Thyroid gland (tissue), 4 donors: ENCODE measurements at regions not wholly inside any gene's neighbourhood (a gene's known extent, or its start where the extent isn't known, plus 50 kb on each side); places are given as distances from the start of the nearest gene placed in this dataset.

Source experiments
- DNase-seq, 2 donors: peaks; one replicate each; pipeline ENCODE4 v3.0.0-alpha.2; 2019
- H3K27ac ChIP-seq, 3 donors: fragments of 200-600 bp; sonication (generic); 1 replicate in 2 of 3; 2 replicates in 1 of 3; pipeline ENCODE4 v1.5.1; 2016 to 2019; ENCODE audit warnings: mild to moderate bottlenecking in 1 of 3, moderate library complexity in 1 of 3
- H3K27me3 ChIP-seq: fragments of 200-600 bp; sonication (generic); one replicate; pipeline ENCODE4 v1.5.1; 2019
- H3K36me3 ChIP-seq, 2 donors: fragments of 200-600 bp; sonication (generic); one replicate each; pipeline ENCODE4 v1.5.1; 2016 to 2019
- H3K4me1 ChIP-seq, 2 donors: fragments of 200-600 bp; sonication (generic); one replicate each; pipeline ENCODE4 v1.5.1; 2017 to 2019
- H3K4me3 ChIP-seq, 3 donors: fragments of 200-600 bp; sonication (generic); replicated peaks in 1 of 3; 1 replicate in 2 of 3; 2 replicates in 1 of 3; pipeline ENCODE4 v1.5.1; 2016; ENCODE audit warnings: mild to moderate bottlenecking in 1 of 3
- H3K9me3 ChIP-seq: fragments of 200-600 bp; sonication (generic); one replicate; pipeline ENCODE4 v1.5.1; 2017
- CTCF ChIP-seq, 6 experiments: fragments of 200-600 bp in 3 of 6; fragments of 450-650 bp in 3 of 6; sonication (generic) in 3 of 6; IDR thresholded peaks; one replicate each; pipeline ENCODE4 v1.5.1; 2016 to 2019; ENCODE audit warnings: antibody characterized with exemption in 6 of 6, mild to moderate bottlenecking in 2 of 6, inconsistent platforms in 1 of 6, moderate library complexity in 1 of 6
- POLR2A ChIP-seq, 2 donors: fragments of 450-650 bp; IDR thresholded peaks; one replicate each; pipeline ENCODE4 v1.6.1; 2017; ENCODE audit warnings: antibody characterized with exemption in 2 of 2, mild to moderate bottlenecking in 2 of 2, moderate library complexity in 1 of 2
- WGBS, 2 donors: methylation state at CpG; one replicate each; pipeline ENCODE4 v1.1.5; 2017; 5-methylcytosine and 5-hydroxymethylcytosine counted together
- intact Hi-C: fragments of 100-400 bp; cut with DNase I; formaldehyde crosslinking; loops from one replicate; pipeline ENCODE4 v1.15.1; 2023

GRCh38 chr6:68160348-68160747 lies 474.7 kb upstream of the ADGRB3 start:
- intact Hi-C loops, result no loop called here
- no peak overlapping the region for H3K27ac ChIP-seq
- H3K4me1 ChIP-seq, result no peaks in the 10 kb centered on the region
- DNase-seq, result no peak
- H3K27me3 ChIP-seq, result no peaks in the 10 kb centered on the region
- TF ChIP-seq CTCF (IDR thresholded peaks at IDR 0.05) (no peak), POLR2A (IDR thresholded peaks at IDR 0.05) (no peak)
- H3K4me3 ChIP-seq, result no peak overlapping the region
- H3K36me3 ChIP-seq, result no peaks in the 10 kb centered on the region
- H3K9me3 ChIP-seq, result no peaks in the 10 kb centered on the region

GRCh38 chr6:68159433-68159832 lies 475.6 kb upstream of the ADGRB3 start:
- no peaks in the 10 kb centered on the region for H3K36me3 ChIP-seq
- 76 to 84% methylated on average over 2 of the region's 2 CpGs for WGBS, 2 donors
- no peak for TF ChIP-seq CTCF (IDR thresholded peaks at IDR 0.05)
- no peak for TF ChIP-seq POLR2A (IDR thresholded peaks at IDR 0.05)
- no peak overlapping the region for H3K27ac ChIP-seq
- H3K9me3 ChIP-seq, result no peaks in the 10 kb centered on the region
- no peaks in the 10 kb centered on the region for H3K4me1 ChIP-seq
- intact Hi-C loops, result no loop called here
- H3K4me3 ChIP-seq, result no peak overlapping the region
- DNase-seq, result no peak
- no peaks in the 10 kb centered on the region for H3K27me3 ChIP-seq

GRCh38 chr6:68158256-68158655 lies 476.8 kb upstream of the ADGRB3 start:
- no peak for TF ChIP-seq CTCF (IDR thresholded peaks at IDR 0.05)
- no peak for TF ChIP-seq POLR2A (IDR thresholded peaks at IDR 0.05)

GRCh38 chr6:68144667-68145066 lies 490.4 kb upstream of the ADGRB3 start:
- H3K27me3 ChIP-seq, result no peaks in the 10 kb centered on the region
- H3K4me3 ChIP-seq, result no peak overlapping the region
- no peak for DNase-seq
- H3K9me3 ChIP-seq, result no peaks in the 10 kb centered on the region
- H3K27ac ChIP-seq, result no peak overlapping the region
- no peaks in the 10 kb centered on the region for H3K36me3 ChIP-seq
- H3K4me1 ChIP-seq, result no peaks in the 10 kb centered on the region
- intact Hi-C loops, result no loop called here
- TF ChIP-seq POLR2A (IDR thresholded peaks at IDR 0.05) (no peak), CTCF (IDR thresholded peaks at IDR 0.05) (no peak)

More at GRCh38 chr6:68158256-68158655, 476.8 kb upstream of the ADGRB3 start:
- Histone ChIP-seq H3K4me1 (no peaks in the 10 kb centered on the region), H3K36me3 (no peaks in the 10 kb centered on the region), H3K27ac (no peak overlapping the region), H3K27me3 (no peaks in the 10 kb centered on the region), H3K9me3 (no peaks in the 10 kb centered on the region), H3K4me3 (no peak overlapping the region)
- 55 to 59% methylated on average over 1 of the region's 1 CpG for WGBS, 2 donors
- intact Hi-C loops, result no loop called here
- no peak for DNase-seq

- 89 to 95% methylated on average over 1 of the region's 1 CpG for WGBS, 2 donors
- TF ChIP-seq POLR2A (IDR thresholded peaks at IDR 0.05), result no peak
- no peak for TF ChIP-seq CTCF (IDR thresholded peaks at IDR 0.05)
- Histone ChIP-seq H3K4me3 (no peak overlapping the region), H3K36me3 (no peaks in the 10 kb centered on the region), H3K4me1 (no peaks in the 10 kb centered on the region), H3K27ac (no peak overlapping the region), H3K9me3 (no peaks in the 10 kb centered on the region), H3K27me3 (no peaks in the 10 kb centered on the region)
- intact Hi-C loops, result no loop called here
- no peak for DNase-seq
These were observed 493.9 kb upstream of the ADGRB3 start for GRCh38 chr6:68141190-68141589.
